AG10803 (cell line): ENCODE measurements at regions not wholly inside any gene's neighbourhood (a gene's known extent, or its start where the extent isn't known, plus 50 kb on each side); places are given as distances from the start of the nearest gene placed in this dataset.

Source experiments
- DNase-seq: peaks from one replicate; pipeline ENCODE4 v3.0.0; 2010; ENCODE audit warnings: low read depth
- H3K4me3 ChIP-seq: 2 replicates; pipeline ENCODE4 v1.5.1; 2011; ENCODE audit warnings: mild to moderate bottlenecking, low read length, control low read depth
- CTCF ChIP-seq: conservative IDR thresholded peaks from 2 replicates; pipeline ENCODE4 v1.5.1; 2011; ENCODE audit warnings: mild to moderate bottlenecking, low read length, control low read depth, inconsistent platforms

- no peak for TF ChIP-seq CTCF
These were observed 276.7 kb upstream of the MEOX2 start for GRCh38 chr7:15963206-15963605.

GRCh38 chr7:15954671-15955354, 268.3 kb upstream of the MEOX2 start:
- DNase-seq = no peak
- no peak overlapping the region for H3K4me3 ChIP-seq
- TF ChIP-seq CTCF = no peak

More at GRCh38 chr7:15963206-15963605, 276.7 kb upstream of the MEOX2 start:
- H3K4me3 ChIP-seq = no peak overlapping the region
- DNase-seq = no peak

GRCh38 chr7:15950299-15950698, 263.8 kb upstream of the MEOX2 start:
- H3K4me3 ChIP-seq = no peak overlapping the region
- TF ChIP-seq CTCF = no peak
- no peak for DNase-seq

GRCh38 chr7:15947754-15948153, 261.3 kb upstream of the MEOX2 start:
- DNase-seq = peak; percentile 68
- no peak for TF ChIP-seq CTCF
- no peak overlapping the region for H3K4me3 ChIP-seq

- H3K4me3 ChIP-seq = no peak overlapping the region
- TF ChIP-seq CTCF = no peak
These were observed 251.6 kb upstream of the MEOX2 start for GRCh38 chr7:15938115-15938514.

GRCh38 chr7:15937571-15937970, 251.1 kb upstream of the MEOX2 start:
- H3K4me3 ChIP-seq = no peak overlapping the region
- TF ChIP-seq CTCF = no peak
- DNase-seq = no peak

More at GRCh38 chr7:15938115-15938514, 251.6 kb upstream of the MEOX2 start:
- DNase-seq = no peak

- DNase-seq = no peak
- no peak for TF ChIP-seq CTCF
These were observed 250.5 kb upstream of the MEOX2 start for GRCh38 chr7:15936991-15937390.

More at GRCh38 chr7:15936991-15937390, 250.5 kb upstream of the MEOX2 start:
- H3K4me3 ChIP-seq = no peak overlapping the region
